ENCODE measurements at regions not wholly inside any gene's neighbourhood (a gene's known extent, or its start where the extent isn't known, plus 50 kb on each side); places are given as distances from the start of the nearest gene placed in this dataset.
"Not testable (repeated sequence)": the region's sequence is repeated elsewhere in the genome, so short reads cannot be mapped to it uniquely, and the experiment has no call there.

DNA sequence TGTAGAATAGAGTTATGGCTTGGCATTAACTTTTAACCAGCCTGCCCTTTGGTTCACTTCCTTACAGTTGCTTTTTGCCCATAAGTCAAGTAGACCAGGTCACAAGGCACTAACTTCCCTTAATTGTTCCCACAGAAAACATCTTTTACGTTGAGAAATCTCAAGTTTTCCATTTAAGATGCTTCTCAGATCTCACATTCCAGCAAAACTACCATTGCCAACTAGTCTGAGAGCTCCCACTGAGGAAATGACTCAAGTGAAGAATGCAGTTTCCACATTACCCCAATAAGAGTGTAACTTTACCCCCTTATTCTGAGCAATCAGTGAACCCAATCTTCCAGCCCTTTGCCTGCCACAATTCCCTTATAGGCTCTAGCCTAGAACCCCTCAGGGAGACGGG lies 502.2 kb upstream of the OLFM3 start:
- TF ChIP-seq BHLHE40 (IDR thresholded peaks at IDR 0.05; ENCODE audit: borderline replicate concordance), result no peak
- no peak for TF ChIP-seq SUZ12 (IDR thresholded peaks at IDR 0.05)
- CTCF ChIA-PET, result no interaction called here
- DNase-seq (ENCODE audit: extremely low spot score), result no peak
- POLR2A ChIA-PET, result no interaction called here

- DNase-seq (ENCODE audit: extremely low spot score); CTCF ChIA-PET; POLR2A ChIA-PET: not testable (repeated sequence)
These were observed 501.1 kb upstream of the OLFM3 start for GRCh38 chr1:102497810-102498209.

DNA sequence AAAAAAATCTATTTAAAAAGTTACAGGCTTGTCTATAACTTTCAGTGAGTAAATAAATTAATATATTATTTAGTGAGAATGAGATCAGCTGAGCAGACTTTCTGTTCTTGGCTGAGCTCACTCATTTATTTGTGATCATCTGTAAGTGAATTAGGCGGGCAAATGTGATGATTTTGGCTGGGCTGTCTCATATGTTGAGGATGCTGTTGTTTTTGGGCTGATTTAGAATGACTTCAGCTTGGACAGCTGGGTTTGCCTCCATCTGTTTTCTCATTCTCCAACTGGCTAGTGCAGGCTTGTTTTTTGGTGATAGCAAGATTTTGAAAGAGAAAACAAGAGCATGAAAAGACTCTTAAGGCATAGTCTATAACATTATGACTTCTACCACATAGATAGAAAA lies 475.8 kb upstream of the OLFM3 start:
- CTCF ChIA-PET, result no interaction called here
- no peak for DNase-seq (ENCODE audit: extremely low spot score)
- TF ChIP-seq SUZ12 (IDR thresholded peaks at IDR 0.05) (no peak), PKNOX1 (IDR thresholded peaks at IDR 0.05) (no peak), BHLHE40 (IDR thresholded peaks at IDR 0.05; ENCODE audit: borderline replicate concordance) (no peak), ELF4 (IDR thresholded peaks at IDR 0.05) (no peak), L3MBTL2 (conservative IDR thresholded peaks at IDR 0.05) (no peak)
- POLR2A ChIA-PET, result no interaction called here

- TF ChIP-seq CTBP1 (IDR thresholded peaks at IDR 0.05; ENCODE audit: borderline replicate concordance) (no peak), NFRKB (IDR thresholded peaks at IDR 0.05) (no peak), SUZ12 (IDR thresholded peaks at IDR 0.05) (no peak), FOXM1 (IDR thresholded peaks at IDR 0.05; ENCODE audit: borderline replicate concordance) (no peak), LEF1 (IDR thresholded peaks at IDR 0.05; ENCODE audit: borderline replicate concordance) (no peak), ELF4 (IDR thresholded peaks at IDR 0.05) (no peak), BHLHE40 (IDR thresholded peaks at IDR 0.05; ENCODE audit: borderline replicate concordance) (no peak), PKNOX1 (IDR thresholded peaks at IDR 0.05) (no peak), SP1 (IDR thresholded peaks at IDR 0.05) (no peak)
- CTCF ChIA-PET, result no interaction called here
- POLR2A ChIA-PET, result no interaction called here
- no peak for DNase-seq (ENCODE audit: extremely low spot score)
These were observed 474.0 kb upstream of the OLFM3 start for GRCh38 chr1:102470767-102471166.

- DNase-seq (ENCODE audit: extremely low spot score), result no peak
- POLR2A ChIA-PET, result no interaction called here
- TF ChIP-seq L3MBTL2 (conservative IDR thresholded peaks at IDR 0.05) (no peak), FOXA1 (IDR thresholded peaks at IDR 0.05) (no peak), CTBP1 (IDR thresholded peaks at IDR 0.05; ENCODE audit: borderline replicate concordance) (no peak), FOXK2 (IDR thresholded peaks at IDR 0.05) (no peak), PKNOX1 (IDR thresholded peaks at IDR 0.05) (no peak), LEF1 (IDR thresholded peaks at IDR 0.05; ENCODE audit: borderline replicate concordance) (no peak), SP1 (IDR thresholded peaks at IDR 0.05) (no peak), ZNF384 (IDR thresholded peaks at IDR 0.05) (no peak)
- CTCF ChIA-PET, result no interaction called here
These were observed 469.8 kb upstream of the OLFM3 start for GRCh38 chr1:102466487-102466886.

GRCh38 chr1:102463328-102463727 lies 466.6 kb upstream of the OLFM3 start:
- ChIA-PET POLR2A (no interaction called here), CTCF (no interaction called here)
- TF ChIP-seq FOXM1 (IDR thresholded peaks at IDR 0.05; ENCODE audit: borderline replicate concordance), result no peak
- no peak for TF ChIP-seq PKNOX1 (IDR thresholded peaks at IDR 0.05)
- no peak for TF ChIP-seq SUZ12 (IDR thresholded peaks at IDR 0.05)
- TF ChIP-seq TARDBP (IDR thresholded peaks at IDR 0.05), result no peak
- no peak for TF ChIP-seq ZNF384 (IDR thresholded peaks at IDR 0.05)
- no peak for TF ChIP-seq FOXK2 (IDR thresholded peaks at IDR 0.05)
- no peak for TF ChIP-seq FOXA1 (IDR thresholded peaks at IDR 0.05)
- TF ChIP-seq SP1 (IDR thresholded peaks at IDR 0.05), result no peak
- no peak for DNase-seq (ENCODE audit: extremely low spot score)

- CTCF ChIA-PET; DNase-seq (ENCODE audit: extremely low spot score); POLR2A ChIA-PET: not testable (repeated sequence)
These were observed 445.6 kb upstream of the OLFM3 start for GRCh38 chr1:102442317-102442716.

DNA sequence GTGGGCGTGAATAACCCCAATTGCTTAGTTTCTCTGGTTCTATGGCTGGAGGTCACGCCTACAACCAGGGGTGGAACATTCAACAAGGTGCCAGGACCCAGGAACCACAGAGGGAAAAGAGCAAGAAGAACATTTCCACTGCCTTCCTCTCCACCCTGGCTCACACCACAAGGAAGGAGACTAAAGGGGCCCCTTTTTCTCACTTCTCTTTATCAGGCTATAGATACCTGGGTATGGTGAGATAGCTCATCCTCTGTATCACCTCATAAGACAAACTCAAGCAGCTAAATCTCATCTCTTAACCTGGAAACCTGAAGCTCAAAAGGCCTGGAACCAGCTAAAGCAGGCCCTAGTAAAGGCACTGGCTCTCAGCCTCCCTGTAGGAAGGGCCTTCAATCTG lies 438.8 kb upstream of the OLFM3 start:
- ChIA-PET CTCF (no interaction called here), POLR2A (no interaction called here)
- no peak for DNase-seq (ENCODE audit: extremely low spot score)
- TF ChIP-seq L3MBTL2 (conservative IDR thresholded peaks at IDR 0.05) (no peak), SP1 (IDR thresholded peaks at IDR 0.05) (no peak), SUZ12 (IDR thresholded peaks at IDR 0.05) (no peak), ELF4 (IDR thresholded peaks at IDR 0.05) (no peak), BHLHE40 (IDR thresholded peaks at IDR 0.05; ENCODE audit: borderline replicate concordance) (no peak), FOXA1 (IDR thresholded peaks at IDR 0.05) (no peak), PKNOX1 (IDR thresholded peaks at IDR 0.05) (no peak), ARNT (IDR thresholded peaks at IDR 0.05) (no peak)

All from HEK293T (cell line).